H1 (cell line): ENCODE measurements at regions not wholly inside any gene's neighbourhood (a gene's known extent, or its start where the extent isn't known, plus 50 kb on each side); places are given as distances from the start of the nearest gene placed in this dataset.

Experiments used
- EZH2 ChIP-seq: fragments of 200-600 bp; sonication (generic); IDR thresholded peaks from 2 replicates; pipeline ENCODE4 v1.7.1; 2012; ENCODE audit warnings: low read depth, mild to moderate bottlenecking, moderate library complexity, low read length, inconsistent platforms; ENCODE audit not compliant: severe bottlenecking
- TBP ChIP-seq: IDR thresholded peaks from 2 replicates; pipeline ENCODE4 v1.6.1; 2011; ENCODE audit warnings: low read depth, low read length, improper control_type of control experiment
- TF ChIP-seq, protein P1 (sequence below), 3 experiments: IDR thresholded peaks; 1 replicate in 2 of 3; 2 replicates in 1 of 3; pipeline versions ENCODE4 v1.5.1 to v1.6.1; 2011; ENCODE audit warnings: low read length in 3 of 3, mild to moderate bottlenecking in 3 of 3, inconsistent platforms in 2 of 3, low read depth in 1 of 3, moderate library complexity in 1 of 3; ENCODE audit not compliant: insufficient read depth in 1 of 3; ENCODE audit errors: control extremely low read depth in 1 of 3
- TF ChIP-seq, protein P2 (sequence below): IDR thresholded peaks from 2 replicates; pipeline ENCODE4 v1.6.1; 2012; ENCODE audit warnings: inconsistent platforms

DNA sequence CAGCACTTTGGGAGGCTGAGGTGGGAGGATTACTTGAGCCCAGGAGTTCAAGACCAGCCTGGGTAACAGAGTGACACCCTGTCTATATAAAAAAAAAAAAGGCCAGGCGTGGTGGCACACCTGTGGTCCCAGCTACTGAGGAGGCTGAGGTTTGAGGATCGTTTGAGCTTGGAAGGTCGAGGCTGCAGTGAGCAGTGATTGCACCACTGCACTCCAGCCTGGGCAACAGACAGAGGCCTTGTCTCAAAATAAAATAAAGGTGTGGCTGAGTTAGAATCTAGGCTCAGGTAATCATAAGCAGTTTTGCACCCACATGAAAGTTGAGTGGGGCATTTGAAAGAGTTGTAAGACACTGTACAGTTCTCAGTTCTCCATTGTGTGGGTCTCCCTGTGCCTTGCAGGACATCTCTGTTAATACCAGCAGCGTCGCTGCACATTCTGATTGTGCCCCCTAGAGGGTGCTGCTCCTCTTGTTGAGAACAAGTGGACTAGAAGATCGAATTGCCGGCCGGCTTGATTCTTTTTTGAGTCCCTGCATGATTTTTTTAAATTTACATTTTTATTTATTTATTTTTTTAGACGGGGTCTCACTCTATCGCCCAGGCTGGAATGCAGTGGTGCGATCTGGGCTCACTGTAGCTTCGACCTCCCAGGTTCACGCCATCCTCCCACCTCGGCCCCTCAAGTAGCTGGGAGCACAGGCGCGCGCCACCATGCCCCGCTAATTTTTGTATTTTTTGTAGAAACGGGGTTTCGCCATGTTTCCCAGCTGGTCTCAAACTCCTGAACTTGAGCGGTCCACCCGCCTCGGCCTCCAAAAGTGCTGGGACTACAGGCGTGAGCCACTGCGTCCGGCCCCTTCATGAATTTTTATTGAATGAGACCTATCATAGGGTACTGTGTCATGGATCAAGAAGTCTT is 73.6 kb upstream of the RBMX start:
- TF ChIP-seq EZH2 (no peak), TBP (no peak)
- TF ChIP-seq, protein P1, sequence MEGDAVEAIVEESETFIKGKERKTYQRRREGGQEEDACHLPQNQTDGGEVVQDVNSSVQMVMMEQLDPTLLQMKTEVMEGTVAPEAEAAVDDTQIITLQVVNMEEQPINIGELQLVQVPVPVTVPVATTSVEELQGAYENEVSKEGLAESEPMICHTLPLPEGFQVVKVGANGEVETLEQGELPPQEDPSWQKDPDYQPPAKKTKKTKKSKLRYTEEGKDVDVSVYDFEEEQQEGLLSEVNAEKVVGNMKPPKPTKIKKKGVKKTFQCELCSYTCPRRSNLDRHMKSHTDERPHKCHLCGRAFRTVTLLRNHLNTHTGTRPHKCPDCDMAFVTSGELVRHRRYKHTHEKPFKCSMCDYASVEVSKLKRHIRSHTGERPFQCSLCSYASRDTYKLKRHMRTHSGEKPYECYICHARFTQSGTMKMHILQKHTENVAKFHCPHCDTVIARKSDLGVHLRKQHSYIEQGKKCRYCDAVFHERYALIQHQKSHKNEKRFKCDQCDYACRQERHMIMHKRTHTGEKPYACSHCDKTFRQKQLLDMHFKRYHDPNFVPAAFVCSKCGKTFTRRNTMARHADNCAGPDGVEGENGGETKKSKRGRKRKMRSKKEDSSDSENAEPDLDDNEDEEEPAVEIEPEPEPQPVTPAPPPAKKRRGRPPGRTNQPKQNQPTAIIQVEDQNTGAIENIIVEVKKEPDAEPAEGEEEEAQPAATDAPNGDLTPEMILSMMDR (IDR thresholded peaks at IDR 0.05; ENCODE audit: control extremely low read depth in 1 of 3, insufficient read depth in 1 of 3, low read depth in 1 of 3, low read length in 3 of 3), result peak; percentile 54 to 61 (median 56)
- TF ChIP-seq, protein P2, sequence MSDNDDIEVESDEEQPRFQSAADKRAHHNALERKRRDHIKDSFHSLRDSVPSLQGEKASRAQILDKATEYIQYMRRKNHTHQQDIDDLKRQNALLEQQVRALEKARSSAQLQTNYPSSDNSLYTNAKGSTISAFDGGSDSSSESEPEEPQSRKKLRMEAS, result no peak
